Endothelial cell of umbilical vein (primary cell): ENCODE measurements at regions not wholly inside any gene's neighbourhood (a gene's known extent, or its start where the extent isn't known, plus 50 kb on each side); places are given as distances from the start of the nearest gene placed in this dataset.

ENCODE experiments used
- BruUV-seq: library from RNA; stranded (reverse); fragments of 400-500 nt; replicated peaks from 2 replicates; lab custom pipeline; 2021; lab: Mats Ljungman, UMichigan
- CTCF ChIA-PET: fragments of 300-600, 350-600 bp; sonication (Branson Sonifier 250); formaldehyde crosslinking; loops from one replicate; lab custom pipeline; 2021; ENCODE audit warnings: antibody characterized with exemption, inconsistent platforms; lab: Charles Lee
- POLR2A ChIA-PET: fragments of 300-600, 350-600 bp; sonication (Branson Sonifier 250); formaldehyde crosslinking; loops from one replicate; lab custom pipeline; 2021; ENCODE audit warnings: antibody characterized with exemption, inconsistent platforms; lab: Charles Lee
- DNase-seq: peaks from one replicate; pipeline ENCODE4 v3.0.0-alpha.2; 2011; ENCODE audit warnings: low read depth, low spot score
- FAIRE-seq: peaks from 2 replicates; lab custom pipeline; 2011; peaks lifted over from hg19 to GRCh38; lab: Jason Lieb, UNC
- H2AFZ ChIP-seq: 2 replicates; pipeline ENCODE4 v1.6.0; 2012; ENCODE audit warnings: low read depth, low read length, control low read depth, inconsistent platforms
- H3K27ac ChIP-seq: 2 replicates; pipeline ENCODE4 v1.5.1; 2011; ENCODE audit warnings: low read depth, mild to moderate bottlenecking, control low read depth, low read length, moderate library complexity; ENCODE audit not compliant: insufficient read depth
- H3K27me3 ChIP-seq, 2 experiments: 2 replicates each; pipeline versions ENCODE4 v1.6.0 to v1.6.1; 2011; ENCODE audit warnings: low read length in 2 of 2, mixed read lengths in 1 of 2; ENCODE audit not compliant: control insufficient read depth in 2 of 2, insufficient read depth in 2 of 2
- H3K36me3 ChIP-seq, 2 experiments: 2 replicates in 1 of 2; 3 replicates in 1 of 2; pipeline ENCODE4 v1.5.1; 2011; ENCODE audit warnings: low read length in 2 of 2, mild to moderate bottlenecking in 1 of 2, moderate library complexity in 1 of 2; ENCODE audit not compliant: control insufficient read depth in 2 of 2, insufficient read depth in 2 of 2; ENCODE audit errors: extremely low read depth in 1 of 2
- H3K4me1 ChIP-seq: 3 replicates; pipeline ENCODE4 v1.5.1; 2011; ENCODE audit warnings: mild to moderate bottlenecking, low read length; ENCODE audit not compliant: control insufficient read depth, insufficient read depth; ENCODE audit errors: extremely low read depth
- H3K4me2 ChIP-seq: 2 replicates; pipeline ENCODE4 v1.6.1; 2011; ENCODE audit warnings: low read length, control low read depth, mixed read lengths; ENCODE audit not compliant: insufficient read depth
- H3K4me3 ChIP-seq, 3 experiments: fragments of 200-600 bp in 1 of 3; sonication (generic), shearing (Covaris generic) in 1 of 3; replicated peaks in 1 of 3; 2 replicates each; pipeline ENCODE4 v1.5.1; 2011 to 2016; ENCODE audit warnings: control low read depth in 3 of 3, low read length in 3 of 3, mild to moderate bottlenecking in 2 of 3, inconsistent platforms in 1 of 3, low read depth in 1 of 3, moderate library complexity in 1 of 3; ENCODE audit not compliant: insufficient read depth in 1 of 3
- H3K79me2 ChIP-seq: 2 replicates; pipeline ENCODE4 v1.6.0; 2012; ENCODE audit warnings: low read length, inconsistent platforms; ENCODE audit not compliant: control insufficient read depth, insufficient read depth
- H3K9ac ChIP-seq: replicated peaks from 2 replicates; pipeline ENCODE3; 2011; ENCODE audit warnings: low read length, control low read depth; ENCODE audit not compliant: insufficient read depth; ENCODE audit errors: extremely low read depth
- H3K9me1 ChIP-seq: replicated peaks from 3 replicates; pipeline ENCODE4 v1.6.0; 2011; ENCODE audit warnings: mild to moderate bottlenecking, low read length; ENCODE audit not compliant: control insufficient read depth, insufficient read depth; ENCODE audit errors: extremely low read depth
- H3K9me3 ChIP-seq: replicated peaks from 2 replicates; pipeline ENCODE4 v1.5.1; 2012; ENCODE audit warnings: low read length, inconsistent platforms; ENCODE audit not compliant: control insufficient read depth, insufficient read depth
- H4K20me1 ChIP-seq: replicated peaks from 2 replicates; pipeline ENCODE3; 2011; ENCODE audit warnings: mild to moderate bottlenecking, low read length; ENCODE audit not compliant: control insufficient read depth, insufficient read depth; ENCODE audit errors: extremely low read depth
- EZH2 ChIP-seq: IDR thresholded peaks from 2 replicates; pipeline ENCODE4 v1.6.1; 2012; ENCODE audit warnings: borderline replicate concordance, low read depth, mild to moderate bottlenecking, moderate library complexity, low read length, inconsistent platforms; ENCODE audit not compliant: severe bottlenecking
- FOS ChIP-seq: IDR thresholded peaks from 2 replicates; pipeline ENCODE4 v1.6.1; 2011; ENCODE audit warnings: mild to moderate bottlenecking, low read length, moderate library complexity, borderline replicate concordance; ENCODE audit not compliant: insufficient read depth
- GATA2 ChIP-seq: IDR thresholded peaks from 2 replicates; pipeline ENCODE4 v1.7.0; 2011; ENCODE audit warnings: low read depth, mild to moderate bottlenecking, moderate library complexity, mixed read lengths, low read length; ENCODE audit not compliant: insufficient read length, insufficient read depth
- MYC ChIP-seq: IDR thresholded peaks from one replicate; pipeline ENCODE4 v1.6.1; 2011; ENCODE audit warnings: mild to moderate bottlenecking, low read depth, low read length
- POLR2A ChIP-seq: IDR thresholded peaks from 2 replicates; pipeline ENCODE4 v1.6.1; 2012; ENCODE audit warnings: low read depth, mild to moderate bottlenecking, control low read depth, low read length
- POLR2AphosphoS5 ChIP-seq: IDR thresholded peaks from 2 replicates; pipeline ENCODE4 v1.6.1; 2012; ENCODE audit warnings: low read depth, mild to moderate bottlenecking, control low read depth, low read length, moderate library complexity; ENCODE audit not compliant: insufficient read depth
- dilution Hi-C: fragments of 300-500 bp; cut with MboI; formaldehyde crosslinking; loops from one replicate; pipeline ENCODE4 v1.15.0; 2019; ENCODE audit warnings: low sequenced_read_pairs; ENCODE audit not compliant: extremely low pct_ligation_motif_present
- intact Hi-C: fragments of 100-400 bp; cut with micrococcal nuclease; formaldehyde crosslinking; loops from one replicate; pipeline ENCODE4 v1.10.0; 2022
- TF ChIP-seq, protein P1 (sequence below), 2 donors: IDR thresholded peaks; 1 replicate in 1 of 2; 2 replicates in 1 of 2; pipeline ENCODE4 v1.5.1; 2011; ENCODE audit warnings: low read length in 2 of 2, mild to moderate bottlenecking in 2 of 2, moderate library complexity in 2 of 2, control low read depth in 1 of 2, inconsistent platforms in 1 of 2, low read depth in 1 of 2; ENCODE audit not compliant: insufficient read depth in 1 of 2; ENCODE audit errors: extremely low read depth in 1 of 2
- TF ChIP-seq, protein P2 (sequence below): IDR thresholded peaks from 2 replicates; pipeline ENCODE4 v1.6.1; 2011; ENCODE audit not compliant: insufficient read depth, insufficient read length

DNA sequence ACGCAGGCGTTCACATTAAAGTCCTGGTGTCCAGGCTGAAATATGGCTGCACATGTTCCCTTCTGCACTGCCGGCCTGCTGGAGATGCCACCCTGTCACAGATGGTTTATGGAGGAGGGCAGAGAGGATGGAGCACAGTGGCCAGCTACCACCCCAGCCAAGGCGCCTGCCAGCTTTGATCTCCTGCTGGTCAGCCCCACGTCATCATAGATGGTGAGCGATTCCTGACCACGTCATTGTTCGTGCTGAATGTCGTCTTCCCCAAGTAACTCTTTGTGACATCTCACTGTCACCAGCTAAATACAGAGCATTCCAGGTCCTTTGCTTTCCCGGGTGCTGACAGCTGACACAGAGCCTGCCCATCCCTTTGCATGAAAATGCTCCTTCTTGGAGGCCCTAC lies 248.3 kb downstream of the TTC32 start:
- Histone ChIP-seq H3K4me2 (no peak overlapping the region), H3K36me3 (no peaks in the 10 kb centered on the region), H3K79me2 (no peaks in the 10 kb centered on the region), H3K4me3 (no peak overlapping the region), H3K9me3 (no peaks in the 10 kb centered on the region), H3K4me1 (no peaks in the 10 kb centered on the region), H2AFZ (no peak overlapping the region), H3K27ac (no peak overlapping the region), H3K9me1 (no peaks in the 10 kb centered on the region), H3K9ac (no peak overlapping the region), H4K20me1 (no peaks in the 10 kb centered on the region), H3K27me3 (no peaks in the 10 kb centered on the region)
- FAIRE-seq (no peak), DNase-seq (no peak)
- dilution Hi-C loops (no loop called here), intact Hi-C loops (no loop called here)
- no TSS peak for BruUV-seq
- POLR2A ChIA-PET = no interaction called here
- CTCF ChIA-PET = no interaction called here
- no peak for TF ChIP-seq EZH2
- TF ChIP-seq GATA2 = no peak
- TF ChIP-seq, protein P1, sequence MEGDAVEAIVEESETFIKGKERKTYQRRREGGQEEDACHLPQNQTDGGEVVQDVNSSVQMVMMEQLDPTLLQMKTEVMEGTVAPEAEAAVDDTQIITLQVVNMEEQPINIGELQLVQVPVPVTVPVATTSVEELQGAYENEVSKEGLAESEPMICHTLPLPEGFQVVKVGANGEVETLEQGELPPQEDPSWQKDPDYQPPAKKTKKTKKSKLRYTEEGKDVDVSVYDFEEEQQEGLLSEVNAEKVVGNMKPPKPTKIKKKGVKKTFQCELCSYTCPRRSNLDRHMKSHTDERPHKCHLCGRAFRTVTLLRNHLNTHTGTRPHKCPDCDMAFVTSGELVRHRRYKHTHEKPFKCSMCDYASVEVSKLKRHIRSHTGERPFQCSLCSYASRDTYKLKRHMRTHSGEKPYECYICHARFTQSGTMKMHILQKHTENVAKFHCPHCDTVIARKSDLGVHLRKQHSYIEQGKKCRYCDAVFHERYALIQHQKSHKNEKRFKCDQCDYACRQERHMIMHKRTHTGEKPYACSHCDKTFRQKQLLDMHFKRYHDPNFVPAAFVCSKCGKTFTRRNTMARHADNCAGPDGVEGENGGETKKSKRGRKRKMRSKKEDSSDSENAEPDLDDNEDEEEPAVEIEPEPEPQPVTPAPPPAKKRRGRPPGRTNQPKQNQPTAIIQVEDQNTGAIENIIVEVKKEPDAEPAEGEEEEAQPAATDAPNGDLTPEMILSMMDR (IDR thresholded peaks at IDR 0.05; ENCODE audit: extremely low read depth in 1 of 2, insufficient read depth in 1 of 2, low read depth in 1 of 2, low read length in 2 of 2) = no peak
- TF ChIP-seq, protein P2, sequence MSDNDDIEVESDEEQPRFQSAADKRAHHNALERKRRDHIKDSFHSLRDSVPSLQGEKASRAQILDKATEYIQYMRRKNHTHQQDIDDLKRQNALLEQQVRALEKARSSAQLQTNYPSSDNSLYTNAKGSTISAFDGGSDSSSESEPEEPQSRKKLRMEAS = no peak
- no peak for TF ChIP-seq POLR2A
- no peak for TF ChIP-seq POLR2AphosphoS5
- no peak for TF ChIP-seq MYC
- TF ChIP-seq FOS = no peak
